Skin of body (tissue), 1 donor: ENCODE measurements at regions not wholly inside any gene's neighbourhood (a gene's known extent, or its start where the extent isn't known, plus 50 kb on each side); places are given as distances from the start of the nearest gene placed in this dataset.

ENCODE experiments used
- DNase-seq: peaks from one replicate; lab custom pipeline; 2025; lab: John Stamatoyannopoulos, UW

DNA sequence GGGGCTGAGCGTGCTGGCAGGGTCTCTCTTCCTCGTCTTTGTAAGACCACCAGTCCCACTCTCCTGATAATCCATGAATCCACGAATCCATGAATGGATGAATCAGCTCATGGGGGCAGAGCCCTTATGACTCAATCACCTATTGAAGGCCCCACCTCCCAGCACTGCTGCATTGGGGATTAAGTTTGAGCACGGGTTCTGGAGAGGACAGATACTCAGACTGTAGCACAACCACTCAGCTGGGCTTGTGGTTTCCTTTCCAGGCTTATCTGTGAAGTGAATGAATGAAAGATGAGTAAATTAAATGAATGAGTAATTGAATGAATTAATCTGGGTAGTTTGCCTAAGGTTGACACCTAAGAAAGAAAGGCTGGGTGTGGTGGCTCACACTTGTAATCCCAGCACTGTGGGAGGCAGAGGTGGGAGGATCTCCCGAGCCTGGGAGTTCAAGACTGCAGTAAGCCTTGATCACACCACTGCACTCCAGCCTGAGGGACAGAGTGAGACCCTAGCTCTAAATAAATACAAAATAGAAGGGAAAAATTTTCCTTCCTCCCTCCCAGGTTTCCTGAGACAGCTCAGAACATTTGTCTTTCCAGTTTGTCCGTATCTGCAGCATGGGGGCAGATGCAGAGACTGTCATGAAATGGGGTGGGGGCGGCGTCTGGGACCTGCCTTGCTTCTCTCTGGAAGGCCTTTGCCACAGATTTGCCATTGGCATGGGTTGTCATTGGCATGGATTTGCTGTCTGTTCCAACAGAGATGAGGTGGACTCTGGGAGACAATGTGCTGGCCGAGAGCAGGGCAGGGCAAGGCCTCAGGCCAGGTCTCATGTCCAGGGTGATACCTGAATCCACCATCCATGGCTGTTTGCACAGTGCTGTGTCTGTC is 187.7 kb upstream of the C1orf174 start:
- no peak for DNase-seq

DNA sequence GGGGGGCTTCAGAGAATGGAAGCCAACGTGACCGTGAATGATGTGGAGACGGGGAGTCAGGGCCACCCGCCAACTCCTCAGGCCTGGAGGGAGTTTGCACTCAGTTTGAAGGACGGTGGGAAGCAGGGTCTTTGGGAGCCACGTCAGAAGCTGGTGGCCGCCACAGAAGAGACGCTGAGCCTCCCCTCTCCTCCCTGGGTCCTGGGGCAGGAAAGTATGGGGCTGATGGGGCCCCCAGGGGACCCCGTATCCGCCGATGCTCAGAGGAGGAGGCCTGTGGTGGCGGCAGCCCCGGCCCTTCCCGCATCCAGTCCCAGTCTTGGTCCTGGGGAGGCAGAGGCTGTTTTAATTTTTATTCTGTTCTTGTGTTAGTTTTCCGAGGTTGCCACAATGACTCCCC is 188.6 kb upstream of the C1orf174 start:
- no peak for DNase-seq

DNA sequence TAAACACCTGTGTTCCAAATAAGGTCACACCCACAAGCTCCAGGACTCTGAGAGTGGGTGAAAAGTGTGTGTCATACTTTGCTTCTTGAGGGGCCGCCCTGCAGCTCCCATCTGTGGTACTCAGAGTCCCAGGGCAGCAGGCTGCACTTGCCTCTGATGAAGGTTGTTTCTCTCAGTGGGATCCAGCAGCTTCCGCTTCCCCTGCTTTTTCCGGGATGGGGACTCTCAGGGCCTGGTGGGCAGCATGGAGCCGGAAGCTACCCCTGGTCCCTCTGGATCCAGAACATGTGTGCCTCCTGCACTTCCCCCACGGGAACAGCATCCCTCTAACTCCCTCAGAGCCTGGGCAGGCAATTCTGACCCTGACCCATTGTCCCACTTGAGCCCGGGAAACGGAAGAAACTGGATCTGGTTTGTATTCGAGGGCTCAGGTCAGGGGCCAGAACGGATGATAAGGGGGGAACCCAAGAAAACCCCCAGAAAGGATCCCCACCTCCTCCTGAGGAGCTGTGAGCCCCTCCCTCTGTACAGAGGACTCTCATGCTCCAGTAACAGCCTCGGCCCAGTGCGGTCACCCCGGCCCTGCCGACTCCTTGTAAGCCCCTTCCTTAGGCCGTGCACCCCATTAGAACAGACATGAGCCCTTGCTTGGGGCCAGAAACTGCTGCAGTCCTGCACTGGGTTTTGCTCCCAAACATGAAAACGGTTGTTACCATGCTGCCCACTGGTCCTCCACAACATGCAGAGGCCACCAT is 189.5 kb upstream of the C1orf174 start:
- DNase-seq: no peak

DNA sequence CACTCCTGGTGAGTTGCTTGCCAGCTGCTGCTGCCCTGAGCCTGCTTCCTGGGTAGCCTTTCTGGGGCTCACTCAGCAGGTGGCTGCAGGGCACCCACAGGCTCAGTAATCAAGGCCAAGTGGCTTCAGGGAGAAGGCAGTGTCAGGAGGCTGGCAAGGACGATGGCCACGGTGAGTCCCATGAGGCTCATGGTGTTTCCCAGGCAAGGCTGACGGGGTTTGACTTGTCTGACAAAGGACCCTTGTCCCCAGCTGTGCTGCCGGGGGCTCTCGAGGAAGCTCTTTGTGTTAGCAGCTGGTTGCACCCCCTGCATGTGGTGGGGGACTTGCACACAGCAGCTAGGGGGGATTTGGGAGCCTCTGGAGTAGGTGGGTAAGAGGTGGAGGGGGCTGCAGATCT is 190.5 kb upstream of the C1orf174 start:
- no peak for DNase-seq

DNA sequence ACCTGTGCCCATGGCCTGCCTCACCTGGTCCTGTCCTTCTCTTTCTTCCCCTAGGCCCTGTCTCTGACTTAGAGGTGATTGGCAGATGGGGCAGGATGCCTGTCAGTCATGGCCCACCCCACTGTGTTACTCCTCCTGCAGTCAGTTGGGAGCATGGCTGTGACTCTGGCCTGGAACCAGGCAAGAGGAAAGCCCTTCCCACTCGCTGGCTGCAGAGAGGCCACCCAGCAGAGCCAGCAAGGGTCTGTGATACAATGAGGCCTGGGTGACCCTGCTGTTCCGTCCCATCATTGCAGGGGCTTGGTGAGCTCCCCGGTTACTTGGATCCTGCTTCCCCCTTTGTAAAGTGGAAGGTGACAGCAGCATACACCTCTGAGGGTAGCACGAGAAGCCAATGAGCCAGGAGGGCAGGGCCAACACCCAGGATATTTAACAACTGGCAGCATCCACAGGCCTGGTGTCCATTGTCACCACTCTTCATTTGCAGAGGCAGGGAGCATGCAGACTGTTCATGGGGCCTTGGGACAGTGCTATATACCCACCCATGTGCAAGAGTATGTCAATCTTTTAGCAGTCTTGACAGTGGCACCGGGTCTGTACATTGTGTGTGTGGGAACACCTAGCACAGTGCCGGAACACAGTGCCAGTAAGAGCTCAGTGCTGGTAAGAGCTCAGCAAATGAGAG is 191.0 kb upstream of the C1orf174 start:
- DNase-seq: no peak

DNA sequence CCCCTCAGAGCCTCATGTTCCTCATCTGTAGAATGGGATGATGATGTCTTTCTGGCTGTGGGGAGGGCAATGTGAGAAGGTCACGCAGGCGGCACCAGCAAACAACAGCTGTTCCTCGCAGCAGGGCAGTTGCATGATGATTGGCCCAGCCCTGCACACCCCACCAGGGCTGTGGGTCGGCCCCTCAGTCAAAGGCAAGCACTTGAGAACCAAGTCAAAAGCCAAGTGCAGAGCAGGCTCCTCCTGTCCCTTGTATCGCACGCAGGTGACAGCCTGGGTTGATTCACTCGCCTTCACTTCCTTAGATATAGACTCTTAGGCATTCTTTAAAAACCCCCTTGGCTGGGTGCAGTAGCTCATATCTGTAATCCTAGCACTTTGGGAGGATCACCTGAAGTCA is 191.9 kb upstream of the C1orf174 start:
- DNase-seq: no peak

DNA sequence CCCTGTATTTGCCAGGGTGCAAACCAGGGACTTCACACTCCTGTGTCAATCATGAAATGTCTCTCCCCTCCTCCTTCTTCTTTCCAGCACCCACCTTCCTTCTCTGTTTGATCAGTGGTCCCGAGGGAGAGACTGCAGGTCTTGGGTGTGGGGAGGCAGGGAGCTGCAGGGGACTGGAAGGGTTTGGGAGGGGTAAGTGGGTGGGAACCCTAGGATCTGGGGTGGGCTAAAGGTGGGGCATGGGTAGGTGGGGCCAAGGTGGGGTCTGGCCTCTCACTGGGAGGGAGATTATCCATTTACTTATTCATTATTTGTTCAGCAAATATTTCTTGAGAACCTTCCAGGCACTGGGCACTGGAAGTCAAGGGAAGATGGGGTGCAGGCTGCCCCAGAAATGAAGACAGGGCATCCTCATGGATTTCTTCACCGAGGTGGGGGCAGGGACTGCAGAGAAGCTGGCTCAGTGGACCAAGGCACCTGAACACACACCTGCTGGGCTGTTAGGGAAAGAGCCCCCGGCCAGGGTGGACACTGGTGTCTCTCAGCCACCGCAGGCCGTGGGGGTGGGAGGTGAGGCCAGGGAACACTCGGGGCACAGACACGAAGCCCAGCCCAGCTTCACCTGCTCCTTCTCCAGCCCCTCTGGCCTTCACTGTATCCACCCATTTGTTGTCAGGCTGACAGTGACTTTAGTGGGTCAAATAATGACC is 193.9 kb upstream of the C1orf174 start:
- DNase-seq: no peak

DNA sequence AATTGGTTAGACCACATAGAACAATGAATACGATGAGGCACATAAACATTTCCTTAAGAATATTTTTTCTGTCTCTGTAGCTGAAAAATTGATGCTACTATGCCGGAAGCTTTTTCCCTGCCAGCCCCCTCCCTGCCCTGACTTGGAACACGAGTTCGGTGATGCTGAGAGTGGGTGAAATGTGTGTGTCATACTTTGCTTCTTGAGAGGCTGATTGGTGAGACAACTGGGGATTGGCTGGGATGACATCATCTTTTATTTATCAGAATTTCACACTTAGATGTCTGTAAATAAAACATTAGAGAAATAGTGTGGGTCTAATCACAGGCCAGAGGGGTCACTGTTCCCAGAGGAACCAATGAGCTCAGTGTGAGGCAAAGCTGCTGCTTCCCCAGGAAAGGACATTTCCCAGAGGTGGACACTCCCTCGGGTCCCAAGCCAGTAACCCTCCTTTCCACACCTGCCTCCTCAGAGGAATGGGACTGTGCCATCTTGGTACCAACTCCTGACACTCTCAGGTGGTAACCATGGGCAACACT is 195.4 kb upstream of the C1orf174 start:
- no peak for DNase-seq

DNA sequence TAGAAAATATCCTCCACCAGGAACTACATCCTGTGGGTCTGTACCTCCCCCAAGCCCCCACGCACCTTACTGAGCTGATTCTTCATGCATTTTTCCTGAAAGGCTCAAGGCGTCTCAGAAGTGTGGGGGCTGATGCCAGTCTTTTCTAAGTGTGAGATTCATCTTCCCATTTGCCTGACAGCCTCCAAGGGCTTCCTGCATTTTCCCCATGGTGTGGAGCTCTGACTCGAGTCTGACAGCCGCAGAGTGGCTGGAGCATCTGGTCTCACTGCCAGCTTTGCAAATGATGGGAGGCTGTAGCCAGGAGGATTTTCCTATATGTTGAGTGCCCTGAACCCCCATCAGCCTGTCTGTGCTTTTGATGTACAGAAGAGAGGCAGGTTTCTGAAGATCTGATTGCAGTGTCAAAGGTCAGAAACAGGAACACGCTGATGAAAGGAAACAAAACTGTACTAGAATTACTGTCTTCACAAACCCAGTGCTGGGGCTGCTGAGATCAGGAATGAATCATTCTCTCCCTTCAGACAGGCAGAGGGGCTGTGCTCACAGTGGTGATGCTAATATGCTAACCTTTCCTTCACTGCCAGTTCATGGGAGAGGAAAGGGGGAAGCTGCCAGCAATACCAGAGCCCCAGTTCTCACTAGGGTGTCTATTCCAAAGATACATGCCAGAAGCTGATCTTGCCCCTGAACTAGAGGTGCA is 201.5 kb upstream of the C1orf174 start:
- DNase-seq: no peak

DNA sequence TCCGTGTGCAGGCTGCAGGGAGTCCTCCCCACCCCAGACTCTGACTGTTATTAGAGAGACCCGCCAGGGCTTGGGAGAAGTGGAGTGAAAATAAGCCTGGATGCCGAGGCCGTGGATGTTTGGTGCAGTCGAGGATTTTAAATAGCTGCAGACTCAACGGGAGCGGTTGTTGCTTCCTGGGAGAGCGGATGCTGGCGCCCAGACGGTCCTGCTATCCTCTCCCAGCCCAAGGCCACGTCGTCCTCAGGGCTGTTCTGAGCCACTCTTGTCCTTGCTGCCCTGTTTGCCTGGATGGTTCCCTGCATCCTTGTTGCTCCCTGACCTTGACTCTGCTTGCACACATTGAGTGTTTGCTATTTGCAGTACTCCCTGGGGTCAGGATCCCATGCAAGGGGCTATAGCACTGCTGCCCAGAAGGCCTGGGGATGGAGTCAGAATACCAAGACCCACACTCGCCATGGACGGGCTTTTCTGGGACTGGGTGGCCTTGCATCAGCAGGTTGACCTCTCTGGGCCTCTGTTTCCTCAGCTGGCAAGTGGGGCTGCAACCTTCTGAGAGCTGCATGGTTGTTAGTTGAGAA is 205.3 kb upstream of the C1orf174 start:
- no peak for DNase-seq

DNA sequence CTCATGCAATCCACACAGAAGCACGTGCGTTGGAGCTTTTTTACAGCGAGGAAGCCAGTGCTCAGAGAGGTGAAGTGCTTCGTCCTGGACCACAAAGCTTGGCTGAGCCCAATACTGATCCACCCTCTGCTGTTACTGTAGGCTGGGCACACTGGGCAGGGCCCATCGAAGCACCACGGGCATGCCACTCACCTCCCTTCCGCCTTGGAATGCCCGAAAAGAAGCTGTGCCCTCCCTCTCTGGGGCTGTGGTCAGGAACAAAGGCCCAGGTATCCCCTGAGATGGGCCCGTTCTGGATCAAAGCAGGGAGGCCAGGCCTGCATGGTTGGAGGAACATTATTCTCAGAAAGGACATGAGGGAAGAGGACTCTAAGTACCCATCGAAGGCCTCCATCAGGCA is 206.7 kb upstream of the C1orf174 start:
- DNase-seq: no peak

DNA sequence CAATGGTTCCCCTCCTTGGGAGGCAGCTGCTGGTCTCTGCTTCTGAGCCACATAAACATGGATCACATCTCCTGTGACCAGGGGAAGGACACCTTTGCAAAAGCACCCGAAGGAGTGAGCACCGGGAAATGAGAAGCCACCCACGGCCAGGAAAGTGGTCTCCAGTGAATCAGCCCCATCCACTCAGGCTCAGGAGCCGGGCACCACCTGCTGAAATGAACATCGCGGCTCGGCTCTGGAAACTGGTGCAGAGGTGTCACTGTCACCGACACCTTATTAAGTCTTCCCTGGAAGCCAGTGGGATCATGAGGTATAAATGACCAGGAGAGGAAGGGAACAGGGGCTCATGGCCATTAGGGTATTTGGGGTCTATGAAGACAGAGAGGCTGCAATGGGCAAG is 207.2 kb upstream of the C1orf174 start:
- no peak for DNase-seq

DNA sequence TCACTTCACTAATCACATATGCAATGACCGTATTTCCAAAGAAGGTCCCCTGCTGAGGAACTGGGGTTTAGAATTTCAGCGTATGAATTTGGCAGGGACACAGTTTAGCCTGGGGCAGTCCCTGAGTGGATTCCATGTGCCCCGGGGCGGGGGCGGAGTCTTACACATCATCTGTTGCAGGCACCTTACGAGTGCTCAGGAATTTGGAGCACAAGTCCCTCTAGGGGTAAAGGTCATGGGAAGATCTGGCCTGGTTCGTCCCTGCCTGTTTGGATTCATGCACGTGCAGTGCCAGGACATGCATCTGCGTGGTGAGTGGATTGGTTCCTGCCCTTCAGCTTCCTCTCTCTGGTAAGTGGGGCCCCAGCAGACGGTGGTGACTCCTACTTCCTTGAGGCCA is 208.3 kb upstream of the C1orf174 start:
- DNase-seq: no peak

DNA sequence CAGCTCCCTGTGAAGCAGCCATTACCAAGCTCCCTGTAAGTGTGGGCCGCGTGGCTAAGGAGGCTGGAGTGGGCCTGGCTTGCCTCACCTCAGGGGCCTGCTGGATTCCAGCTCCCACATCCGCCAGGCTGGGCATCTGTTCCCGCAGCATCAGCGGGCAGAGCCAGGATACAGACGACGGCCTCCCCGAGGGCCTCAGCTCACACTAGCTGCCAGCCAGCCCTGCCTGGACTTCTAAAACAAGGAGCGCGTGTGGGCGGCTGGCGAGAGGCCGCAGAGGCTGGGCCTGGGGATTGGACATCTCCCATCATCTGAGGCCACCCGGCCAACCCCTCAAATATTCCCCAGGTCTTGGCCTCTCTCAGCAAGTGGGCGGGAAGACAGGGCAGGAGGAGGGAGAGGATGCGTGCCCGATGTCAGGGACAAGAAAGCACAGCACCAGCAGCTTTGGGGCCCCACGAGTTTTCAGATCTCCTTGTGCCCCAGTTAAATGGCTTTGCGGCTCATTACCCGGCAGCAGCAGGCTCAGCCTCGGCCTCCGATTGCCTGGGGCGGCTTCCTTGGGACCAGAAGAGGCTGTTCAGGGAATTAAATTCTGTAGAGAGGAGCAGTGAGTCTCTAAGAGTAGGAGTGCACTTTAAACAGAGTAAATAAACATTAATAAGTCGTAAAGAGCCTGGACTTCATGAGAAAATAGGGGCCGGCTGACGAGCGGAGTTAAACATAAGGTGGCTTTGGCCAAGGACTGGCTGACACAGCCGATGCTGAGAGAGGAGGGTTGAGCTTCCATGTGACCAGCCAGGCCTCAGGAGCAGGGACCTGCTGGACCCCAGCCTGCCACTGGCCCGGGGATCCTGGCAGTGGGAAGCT is 208.9 kb upstream of the C1orf174 start:
- no peak for DNase-seq

DNA sequence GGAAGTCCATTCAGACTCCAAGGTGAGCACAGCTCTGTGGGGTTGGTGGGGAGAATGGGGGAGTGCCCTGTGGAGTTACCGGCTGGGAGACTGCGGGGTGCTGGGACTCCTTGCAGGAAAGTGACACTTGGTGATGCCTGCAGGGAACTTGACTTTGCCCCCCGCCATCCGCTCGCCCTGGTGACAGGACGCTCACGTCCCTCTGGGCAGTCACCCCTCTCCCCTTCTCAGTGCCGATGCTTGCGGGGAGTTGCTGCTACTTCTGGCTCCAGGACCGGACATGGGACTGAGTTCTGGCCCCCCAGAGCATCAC is 209.5 kb upstream of the C1orf174 start:
- DNase-seq: no peak

DNA sequence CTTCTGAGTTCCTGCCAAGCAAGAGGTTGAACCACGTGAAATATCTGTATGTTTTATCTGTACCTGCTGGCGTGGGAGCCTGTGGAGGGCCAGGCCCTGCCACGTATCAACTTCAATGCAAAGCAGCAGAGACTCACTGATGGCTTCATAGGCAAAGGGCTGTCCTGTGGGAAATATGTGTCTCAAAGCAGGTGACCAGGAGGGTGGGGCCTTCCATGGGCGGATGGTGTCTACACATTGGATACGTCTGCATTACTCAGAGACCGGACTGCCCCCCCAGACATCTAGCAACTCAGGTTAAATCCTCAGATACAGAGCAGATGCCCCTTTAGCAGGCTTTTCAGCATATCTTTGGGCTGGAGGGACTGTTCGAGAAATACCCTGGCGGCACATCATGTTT is 210.8 kb upstream of the C1orf174 start:
- no peak for DNase-seq

DNA sequence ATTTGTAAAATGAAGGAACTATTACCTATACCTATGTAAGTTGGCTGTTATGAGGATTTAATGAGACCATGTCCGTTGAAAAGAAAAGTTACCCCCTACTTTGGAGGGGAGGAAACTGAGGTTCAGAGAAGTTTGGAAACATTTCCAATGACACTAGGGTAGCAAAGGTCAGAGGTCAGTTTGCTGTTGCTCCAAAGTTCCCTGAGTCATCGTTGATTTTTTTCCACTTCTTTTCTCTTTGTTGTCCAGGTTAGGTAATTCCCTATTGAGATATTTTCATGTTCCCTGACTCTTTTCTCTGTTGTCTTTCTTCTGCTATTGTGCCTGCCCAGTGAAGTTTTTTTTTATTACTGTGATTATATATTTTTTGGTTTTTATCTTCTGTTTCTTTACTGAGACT is 213.8 kb upstream of the C1orf174 start:
- DNase-seq: no peak

DNA sequence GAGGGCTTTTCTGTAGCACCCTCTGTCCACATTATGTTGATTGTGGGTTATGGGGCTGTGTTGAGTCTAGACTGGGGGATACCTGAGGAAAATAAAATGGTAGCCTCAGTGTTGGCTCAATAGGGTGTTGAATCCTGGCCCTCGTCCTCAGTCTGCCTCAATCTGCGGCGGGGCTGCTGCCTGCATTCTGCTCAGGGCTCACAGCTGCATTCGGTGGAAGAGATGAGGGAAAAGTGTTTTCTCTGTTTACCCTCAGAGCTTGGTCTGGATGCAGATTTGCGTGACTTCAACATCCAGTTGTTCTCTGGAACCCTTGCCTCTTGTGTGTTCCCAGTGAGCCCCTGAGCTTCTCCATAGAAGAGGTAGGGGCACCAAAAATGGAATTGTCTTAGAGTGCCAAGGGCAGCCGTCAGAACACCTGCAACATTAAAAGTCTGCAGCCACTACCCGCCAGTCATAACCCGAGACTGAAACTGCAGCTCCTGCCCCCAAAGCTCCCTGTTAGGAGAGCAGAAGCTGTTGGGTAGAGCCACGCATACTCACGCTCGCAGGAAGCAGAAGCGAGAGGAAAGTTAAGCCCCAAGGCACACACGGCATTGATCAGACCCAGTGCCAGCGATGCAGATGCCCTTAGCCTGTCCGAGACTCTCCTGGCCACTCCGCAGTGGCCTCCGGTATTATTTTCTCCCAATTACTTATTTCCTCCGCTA is 215.3 kb upstream of the C1orf174 start:
- DNase-seq: no peak

DNA sequence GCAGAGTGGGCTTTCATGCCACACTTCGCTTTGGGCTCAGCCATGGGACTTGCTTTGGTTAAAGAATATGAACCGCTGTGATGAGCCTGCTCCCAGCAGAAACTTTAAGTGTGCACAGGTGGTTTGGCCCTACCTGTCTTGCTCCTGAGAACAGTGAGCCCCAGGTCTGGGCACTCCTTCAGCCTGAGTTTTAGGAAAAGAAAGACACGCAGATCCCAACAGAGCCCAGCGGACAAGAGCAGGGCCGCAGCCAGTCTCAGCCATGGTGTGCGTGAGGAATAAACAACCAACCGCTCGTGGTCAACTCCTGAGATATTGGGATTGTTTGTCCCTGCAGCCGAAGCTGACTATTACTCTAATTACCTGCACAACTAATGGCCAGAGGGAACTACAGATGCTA is 217.1 kb upstream of the C1orf174 start:
- DNase-seq: no peak
